HCT116 (cell line): ENCODE measurements at regions not wholly inside any gene's neighbourhood (a gene's known extent, or its start where the extent isn't known, plus 50 kb on each side); places are given as distances from the start of the nearest gene placed in this dataset.

Experiments
- ATAC-seq: fragments of 200-7000 bp; cut with Tn5 transposase; 2 replicates; pipeline ENCODE4 v1.9.1; 2020; ENCODE audit warnings: mild to moderate bottlenecking, moderate library complexity
- BruUV-seq: library from RNA; stranded (reverse); fragments of 400-500 nt; replicated peaks from 2 replicates; lab custom pipeline; 2021; lab: Mats Ljungman, UMichigan
- CTCF ChIA-PET: fragments of 300-600 bp; sonication (Branson Sonifier 250); formaldehyde crosslinking; loops from one replicate; lab custom pipeline; 2021; ENCODE audit warnings: antibody characterized with exemption; lab: Charles Lee
- POLR2A ChIA-PET: fragments of 300-600, 350-600 bp; sonication (Branson Sonifier 250); formaldehyde crosslinking; loops from one replicate; lab custom pipeline; 2021; ENCODE audit warnings: antibody characterized with exemption; lab: Charles Lee
- RAD21 ChIA-PET, 2 experiments: fragments of 300-600 bp; sonication (Branson Sonifier 250); formaldehyde crosslinking; loops; one replicate each; lab custom pipeline; 2023; ENCODE audit warnings: low total read pairs in 2 of 2; ENCODE audit not compliant: uncharacterized antibody in 2 of 2, unreplicated experiment in 2 of 2, low non-redundant PET in 1 of 2; lab: Charles Lee
- DNase-seq: peaks from one replicate; pipeline ENCODE4 v3.0.0-alpha.2; 2010; ENCODE audit warnings: low read depth, low spot score
- H2AFZ ChIP-seq: fragments of 200-600 bp; shearing (Covaris generic), sonication (generic); 2 replicates; pipeline ENCODE4 v1.6.1; 2017; ENCODE audit warnings: low read depth, mixed run types, mixed read lengths, antibody characterized with exemption, low read length; ENCODE audit not compliant: poor library complexity, severe bottlenecking
- H3K27ac ChIP-seq: 2 replicates; pipeline ENCODE4 v1.5.1; 2012; ENCODE audit warnings: low read depth, low read length
- H3K27me3 ChIP-seq: fragments of 200-600 bp; sonication (generic); 2 replicates; pipeline ENCODE4 v1.6.1; 2016; ENCODE audit warnings: mixed run types, low read length, mixed read lengths; ENCODE audit not compliant: insufficient read depth
- H3K36me3 ChIP-seq, 2 experiments: fragments of 200-500 bp in 1 of 2; fragments of 200-600 bp in 1 of 2; sonication (Bioruptor generic) in 1 of 2; sonication (generic) in 1 of 2; 2 replicates each; pipeline versions ENCODE4 v1.5.1 to v1.6.1; 2014 to 2016; ENCODE audit warnings: low read length in 2 of 2, inconsistent platforms in 1 of 2, mixed read lengths in 1 of 2, mixed run types in 1 of 2; ENCODE audit not compliant: insufficient read depth in 2 of 2, control insufficient read depth in 1 of 2
- H3K4me1 ChIP-seq, 2 experiments: fragments of 200-600 bp in 1 of 2; sonication (generic) in 1 of 2; 2 replicates each; pipeline versions ENCODE4 v1.5.1 to v1.6.1; 2012 to 2017; ENCODE audit warnings: low read length in 2 of 2, inconsistent platforms in 1 of 2, mild to moderate bottlenecking in 1 of 2, mixed read lengths in 1 of 2, mixed run types in 1 of 2, moderate library complexity in 1 of 2; ENCODE audit not compliant: insufficient read depth in 2 of 2, control insufficient read depth in 1 of 2
- H3K4me2 ChIP-seq: fragments of 200-600 bp; sonication (generic); 2 replicates; pipeline ENCODE4 v1.6.1; 2017; ENCODE audit warnings: mixed run types, low read length, mixed read lengths
- H3K4me3 ChIP-seq, 2 experiments: fragments of 200-600 bp in 1 of 2; sonication (generic) in 1 of 2; replicated peaks in 1 of 2; 2 replicates each; pipeline ENCODE4 v1.5.1; 2011 to 2016; ENCODE audit warnings: low read length in 2 of 2, control low read depth in 1 of 2, low read depth in 1 of 2, mild to moderate bottlenecking in 1 of 2, mixed read lengths in 1 of 2, mixed run types in 1 of 2
- H3K79me2 ChIP-seq: fragments of 200-600 bp; sonication (generic); 2 replicates; pipeline ENCODE4 v1.6.1; 2017; ENCODE audit warnings: mild to moderate bottlenecking, mixed run types, low read length, moderate library complexity, mixed read lengths; ENCODE audit not compliant: insufficient read depth
- H3K9ac ChIP-seq: fragments of 200-600 bp; sonication (generic); 2 replicates; pipeline ENCODE4 v1.6.1; 2016; ENCODE audit warnings: low read length, mixed read lengths
- H3K9me2 ChIP-seq: fragments of 200-600 bp; sonication (generic), shearing (Covaris generic); 2 replicates; pipeline ENCODE4 v1.6.1; 2017; ENCODE audit warnings: mixed run types, mild to moderate bottlenecking, moderate library complexity; ENCODE audit not compliant: insufficient read depth
- H3K9me3 ChIP-seq, 2 experiments: fragments of 200-500 bp in 1 of 2; fragments of 200-600 bp in 1 of 2; sonication (Bioruptor generic) in 1 of 2; sonication (generic) in 1 of 2; 2 replicates each; pipeline ENCODE4 v1.6.1; 2014 to 2017; ENCODE audit warnings: low read length in 2 of 2, mixed read lengths in 2 of 2, inconsistent platforms in 1 of 2, low read depth in 1 of 2, mild to moderate bottlenecking in 1 of 2, mixed run types in 1 of 2, moderate library complexity in 1 of 2; ENCODE audit not compliant: control insufficient read depth in 1 of 2, insufficient read depth in 1 of 2
- H4K20me1 ChIP-seq: fragments of 200-600 bp; sonication (generic), shearing (Covaris generic); 2 replicates; pipeline ENCODE4 v1.6.1; 2017; ENCODE audit warnings: mixed run types, mild to moderate bottlenecking, moderate library complexity; ENCODE audit not compliant: insufficient read depth
- EGR1 ChIP-seq: IDR thresholded peaks from 2 replicates; pipeline ENCODE4 v1.6.1; 2012; ENCODE audit warnings: low read depth
- EZH2 ChIP-seq: fragments of 200-600 bp; sonication (generic); IDR thresholded peaks from 2 replicates; pipeline ENCODE4 v1.6.1; 2017; ENCODE audit warnings: antibody characterized with exemption, mixed run types
- EZH2phosphoT487 ChIP-seq: fragments of 200-600 bp; IDR thresholded peaks from 2 replicates; pipeline ENCODE4 v1.6.1; 2018; ENCODE audit warnings: antibody characterized with exemption, borderline replicate concordance
- POLR2AphosphoS5 ChIP-seq: IDR thresholded peaks from 2 replicates; pipeline ENCODE4 v1.6.1; 2011; ENCODE audit warnings: mild to moderate bottlenecking, low read depth, low read length, moderate library complexity
- ZBTB33 ChIP-seq: IDR thresholded peaks from 2 replicates; pipeline ENCODE4 v1.6.1; 2011; ENCODE audit warnings: mild to moderate bottlenecking, low read length, moderate library complexity; ENCODE audit not compliant: insufficient replicate concordance; ENCODE audit errors: extremely low read depth
- ZFX ChIP-seq: fragments of 450-650 bp; IDR thresholded peaks from 2 replicates; pipeline ENCODE4 v1.6.1; 2017
- ZNF274 ChIP-seq: fragments of 200-500 bp; sonication (Bioruptor generic); IDR thresholded peaks from 2 replicates; pipeline ENCODE4 v1.6.1; 2014; ENCODE audit warnings: mild to moderate bottlenecking, low read depth, low read length, inconsistent platforms
- intact Hi-C: fragments of 100-400 bp; cut with micrococcal nuclease; formaldehyde crosslinking; loops from 2 replicates; pipeline ENCODE4 v1.10.0; 2022

GRCh38 chr20:63121749-63122405 lies 94.1 kb downstream of the YTHDF1 start (continued):
- no peak for TF ChIP-seq ZBTB33
- no peak for TF ChIP-seq ZFX
- TF ChIP-seq EZH2phosphoT487 = no peak
- TF ChIP-seq, all 23 proteins: peak for 0

GRCh38 chr20:63121246-63121645 lies 94.7 kb downstream of the YTHDF1 start:
- RAD21 ChIA-PET = no interaction called here
- DNase-seq = no peak
- Histone ChIP-seq H3K9me2 (no peaks in the 10 kb centered on the region), H3K9me3 (no peaks in the 10 kb centered on the region), H3K27ac (no peak overlapping the region), H3K79me2 (no peaks in the 10 kb centered on the region), H3K4me1 (peaks cover 0 to 9% of the 10 kb centered on the region in 2 experiments; a peak in 1 of 4 replicates), H3K9ac (no peak overlapping the region)
- no TSS peak for BruUV-seq
- CTCF ChIA-PET = no interaction called here
- POLR2A ChIA-PET = no interaction called here
- no peak for TF ChIP-seq POLR2AphosphoS5
- no peak for TF ChIP-seq EZH2
- 0 out of 2 replicates have a peak, but pooled peaks have one; percentile 18 for TF ChIP-seq ZFX
- TF ChIP-seq EGR1 = no peak
- no peak for TF ChIP-seq ZNF274
- TF ChIP-seq, all 23 proteins: peak for 1
- Histone ChIP-seq H2AFZ (no peak overlapping the region), H3K27me3 (no peaks in the 10 kb centered on the region), H3K4me3 (no peak overlapping the region), H3K36me3 (no peaks in the 10 kb centered on the region), H4K20me1 (no peaks in the 10 kb centered on the region), H3K4me2 (no peak overlapping the region)
- intact Hi-C loops = no loop called here
- ATAC-seq = no peak
